K562 (cell line): ENCODE measurements at regions not wholly inside any gene's neighbourhood (a gene's known extent, or its start where the extent isn't known, plus 50 kb on each side); places are given as distances from the start of the nearest gene placed in this dataset.

Experiments used
- ATAC-seq: fragments of 200-7000 bp; cut with Tn5 transposase; 3 replicates; pipeline ENCODE4 v1.9.1; 2020; ENCODE audit warnings: moderate library complexity
- BruUV-seq: library from RNA; stranded (reverse); fragments of 400-500 nt; replicated peaks from 2 replicates; lab custom pipeline; 2021; lab: Mats Ljungman, UMichigan
- CTCF ChIA-PET: fragments of 300-600 bp; formaldehyde crosslinking; extraction: SDS; loops from one replicate; lab custom pipeline; 2021; ENCODE audit warnings: low intra/inter-chr PET ratio; lab: Yijun Ruan, JAX
- POLR2A ChIA-PET: fragments of 300-600, 350-650 bp; sonication (Branson Sonifier 250); formaldehyde crosslinking; extraction: SDS; loops from one replicate; lab custom pipeline; 2021; ENCODE audit warnings: antibody characterized with exemption, inconsistent platforms; lab: Yijun Ruan, JAX
- DNase-seq, 4 experiments: peaks; one replicate each; pipeline versions ENCODE4 v3.0.0 to v3.0.0-alpha.2; 2011 to 2018; ENCODE audit warnings: low spot score in 3 of 4, mixed read lengths in 3 of 4; ENCODE audit errors: extremely low read depth in 1 of 4
- FAIRE-seq: peaks from 2 replicates; lab custom pipeline; 2011; peaks lifted over from hg19 to GRCh38; lab: Jason Lieb, UNC
- H2AFZ ChIP-seq: 2 replicates; pipeline ENCODE4 v1.6.0; 2011; ENCODE audit warnings: low read depth, low read length, control low read depth, inconsistent platforms
- H3K27ac ChIP-seq: fragments of 200-600 bp; 3 replicates; pipeline ENCODE4 v1.8.0; 2011; ENCODE audit warnings: low read depth, mild to moderate bottlenecking, control low read depth, inconsistent platforms, low read length, moderate library complexity, mixed read lengths; ENCODE audit errors: extremely low read depth
- H3K27me3 ChIP-seq, 2 experiments: fragments of 300-600 bp in 1 of 2; 2 replicates in 1 of 2; 3 replicates in 1 of 2; pipeline versions ENCODE4 v1.6.0 to v1.8.0; 2011; ENCODE audit warnings: inconsistent platforms in 2 of 2, low read length in 2 of 2, mild to moderate bottlenecking in 1 of 2, mixed read lengths in 1 of 2, moderate library complexity in 1 of 2; ENCODE audit not compliant: control insufficient read depth in 2 of 2, insufficient read depth in 2 of 2
- H3K36me3 ChIP-seq: fragments of 300-600 bp; 3 replicates; pipeline ENCODE4 v1.8.0; 2011; ENCODE audit warnings: mild to moderate bottlenecking, low read length, inconsistent platforms; ENCODE audit not compliant: control insufficient read depth, insufficient read depth
- H3K4me1 ChIP-seq, 2 experiments: fragments of 200-600 bp in 1 of 2; replicated peaks in 1 of 2; 2 replicates in 1 of 2; 3 replicates in 1 of 2; pipeline versions ENCODE4 v1.5.1 to v1.8.0; 2011; ENCODE audit warnings: inconsistent platforms in 2 of 2, low read length in 2 of 2, mild to moderate bottlenecking in 1 of 2, mixed read lengths in 1 of 2, moderate library complexity in 1 of 2; ENCODE audit not compliant: control insufficient read depth in 2 of 2, insufficient read depth in 2 of 2
- H3K4me2 ChIP-seq: 2 replicates; pipeline ENCODE4 v1.6.1; 2011; ENCODE audit warnings: low read length, control low read depth, inconsistent platforms, mixed read lengths; ENCODE audit not compliant: insufficient read depth
- H3K4me3 ChIP-seq: fragments of 200-600 bp; sonication (generic), shearing (Covaris generic); 2 replicates; pipeline ENCODE4 v1.5.1; 2016; ENCODE audit warnings: control low read depth, inconsistent platforms
- H3K79me2 ChIP-seq: fragments of 200-600 bp; 3 replicates; pipeline ENCODE4 v1.8.0; 2011; ENCODE audit warnings: low read length, inconsistent platforms; ENCODE audit not compliant: control insufficient read depth, insufficient read depth
- H3K9ac ChIP-seq, 2 experiments: 2 replicates each; pipeline versions ENCODE4 v1.6.0 to v1.6.1; 2011; ENCODE audit warnings: low read depth in 2 of 2, low read length in 2 of 2, control low read depth in 1 of 2, inconsistent platforms in 1 of 2, mild to moderate bottlenecking in 1 of 2, mixed read lengths in 1 of 2; ENCODE audit not compliant: insufficient read depth in 1 of 2
- H3K9me1 ChIP-seq: one replicate; pipeline ENCODE4 v1.6.0; 2011; ENCODE audit warnings: inconsistent platforms, mild to moderate bottlenecking, low read length, moderate library complexity; ENCODE audit not compliant: control insufficient read depth, insufficient read depth
- H3K9me3 ChIP-seq: replicated peaks from 2 replicates; pipeline ENCODE4 v1.5.1; 2011; ENCODE audit warnings: low read depth, low read length, inconsistent platforms; ENCODE audit not compliant: control insufficient read depth, insufficient read depth
- H4K20me1 ChIP-seq: replicated peaks from 2 replicates; pipeline ENCODE4 v1.6.1; 2011; ENCODE audit warnings: low read length, inconsistent platforms, mixed read lengths; ENCODE audit not compliant: control insufficient read depth, insufficient read depth
- BHLHE40 ChIP-seq: IDR thresholded peaks from 2 replicates; pipeline ENCODE4 v1.6.1; 2011; ENCODE audit warnings: low read length, improper control_type of control experiment
- FOXA1 ChIP-seq: fragments of 450-650 bp; IDR thresholded peaks from 2 replicates; pipeline ENCODE4 v1.6.1; 2016; ENCODE audit warnings: mild to moderate bottlenecking, borderline replicate concordance
- MAZ ChIP-seq, 2 experiments: fragments of 450-650 bp in 1 of 2; sonication (generic) in 1 of 2; formaldehyde crosslinking; IDR thresholded peaks in 1 of 2; conservative IDR thresholded peaks in 1 of 2; 2 replicates each; pipeline versions ENCODE4 v1.4.0 to v1.5.0; 2020; ENCODE audit warnings: mild to moderate bottlenecking in 1 of 2, missing genetic modification reagents in 1 of 2
- NBN ChIP-seq: fragments of 450-650 bp; IDR thresholded peaks from 2 replicates; pipeline ENCODE4 v1.6.1; 2016; ENCODE audit warnings: low read depth, mild to moderate bottlenecking
- PRDM10 ChIP-seq: fragments of 450-650 bp; IDR thresholded peaks from 2 replicates; pipeline ENCODE4 v1.6.1; 2018; ENCODE audit not compliant: partially characterized antibody
- RBM39 ChIP-seq: fragments of 200-400 bp; formaldehyde crosslinking; optimal IDR thresholded peaks from 2 replicates; pipeline ENCODE3; 2018; ENCODE audit warnings: low read depth, low read length
- SMARCA5 ChIP-seq: fragments of 450-650 bp; IDR thresholded peaks from 2 replicates; pipeline ENCODE4 v1.6.1; 2016
- STAT6 ChIP-seq: sonication (generic); formaldehyde crosslinking; IDR thresholded peaks from 2 replicates; pipeline ENCODE4 v1.8.1; 2023; ENCODE audit warnings: mild to moderate bottlenecking, missing genetic modification reagents
- THRA ChIP-seq: fragments of 450-650 bp; IDR thresholded peaks from 2 replicates; pipeline ENCODE4 v1.6.1; 2017; ENCODE audit warnings: mild to moderate bottlenecking, moderate library complexity
- WHSC1 ChIP-seq: IDR thresholded peaks from one replicate; pipeline ENCODE4 v1.6.1; 2012; ENCODE audit warnings: low read length, control low read depth, inconsistent platforms
- ZNF146 ChIP-seq: IDR thresholded peaks from one replicate; pipeline ENCODE4 v1.6.1; 2018; ENCODE audit warnings: missing compliant biosample characterization; ENCODE audit not compliant: unreplicated experiment
- ZNF184 ChIP-seq: sonication (generic); formaldehyde crosslinking; IDR thresholded peaks from 2 replicates; pipeline ENCODE4 v1.5.0; 2020; ENCODE audit warnings: missing genetic modification reagents
- ZNF431 ChIP-seq: sonication (generic); formaldehyde crosslinking; IDR thresholded peaks from 2 replicates; pipeline ENCODE4 v1.8.0; 2022; ENCODE audit warnings: mild to moderate bottlenecking, missing genetic modification reagents
- ZNF511 ChIP-seq: sonication (generic); formaldehyde crosslinking; IDR thresholded peaks from 2 replicates; pipeline ENCODE4 v1.8.0; 2022; ENCODE audit warnings: mild to moderate bottlenecking, missing genetic modification reagents
- in situ Hi-C: fragments of 300-500 bp; cut with MboI; formaldehyde crosslinking; loops from 4 replicates; pipeline ENCODE4 v1.15.0; 2018; ENCODE audit warnings: inconsistent platforms, mixed read lengths
- intact Hi-C: fragments of 100-400 bp; cut with micrococcal nuclease; formaldehyde crosslinking; loops from 2 replicates; pipeline ENCODE4 v1.14.2; 2022

- TF ChIP-seq STAT6: no peak
Measured at GRCh38 chr7:19530852-19531251, 178.0 kb downstream of the POLR1F start (continued).

- CTCF ChIA-PET: no interaction called here
- TF ChIP-seq ZNF511 (no peak), ZNF431 (CRISPR knock-in tag) (no peak), NBN (no peak), ZNF184 (CRISPR knock-in tag) (no peak), PRDM10 (no peak), SMARCA5 (no peak), THRA (no peak), BHLHE40 (no peak), WHSC1 (no peak), ZNF146 (no peak), MAZ (CRISPR knock-in tag; conservative IDR thresholded peaks at IDR 0.05 in 1 of 2, IDR thresholded peaks at IDR 0.05 in 1 of 2) (no peak), RBM39 (no peak), FOXA1 (no peak)
- no TSS peak for BruUV-seq
- Histone ChIP-seq H3K4me1 (no peaks in the 10 kb centered on the region), H3K4me3 (no peak overlapping the region), H3K36me3 (no peaks in the 10 kb centered on the region), H3K79me2 (no peaks in the 10 kb centered on the region), H3K4me2 (no peak overlapping the region), H3K9ac (no peak overlapping the region), H3K9me1 (no peaks in the 10 kb centered on the region), H3K27me3 (no peaks in the 10 kb centered on the region), H3K9me3 (0 out of 2 replicates have a peak, but pooled peaks cover 2% of the 10 kb centered on the region), H3K27ac (no peak overlapping the region), H4K20me1 (no peaks in the 10 kb centered on the region), H2AFZ (no peak overlapping the region)
- DNase-seq (no peak), ATAC-seq (no peak), FAIRE-seq (no peak)
- intact Hi-C loops: no loop called here
- POLR2A ChIA-PET: no interaction called here
- in situ Hi-C loops: no loop called here
Measured at GRCh38 chr7:19530261-19530660, 178.6 kb downstream of the POLR1F start.
